HepG2 (cell line): ENCODE measurements at regions not wholly inside any gene's neighbourhood (a gene's known extent, or its start where the extent isn't known, plus 50 kb on each side); places are given as distances from the start of the nearest gene placed in this dataset.

Source experiments
- ATAC-seq: fragments of 200-7000 bp; cut with Tn5 transposase; 3 replicates; pipeline ENCODE4 v1.9.1; 2020; ENCODE audit warnings: mild to moderate bottlenecking, moderate library complexity
- BruUV-seq: library from RNA; stranded (reverse); fragments of 400-500 nt; replicated peaks from 2 replicates; lab custom pipeline; 2021; lab: Mats Ljungman, UMichigan
- CTCF ChIA-PET: fragments of 300-600 bp; formaldehyde crosslinking; extraction: SDS; loops from one replicate; lab custom pipeline; 2021; ENCODE audit warnings: low total read pairs, inconsistent platforms, low intra/inter-chr PET ratio; lab: Yijun Ruan, JAX
- POLR2A ChIA-PET: fragments of 350-600 bp; sonication (Branson Sonifier 250); formaldehyde crosslinking; loops from one replicate; lab custom pipeline; 2020; ENCODE audit warnings: antibody characterized with exemption, inconsistent platforms; lab: Yijun Ruan, JAX
- DNase-seq: peaks from one replicate; pipeline ENCODE4 v3.0.0-alpha.2; 2015; ENCODE audit warnings: low spot score
- FAIRE-seq: peaks from 3 replicates; lab custom pipeline; 2011; peaks lifted over from hg19 to GRCh38; lab: Jason Lieb, UNC
- H2AFZ ChIP-seq: one replicate; pipeline ENCODE4 v1.6.1; 2011; ENCODE audit warnings: low read length, inconsistent platforms
- H3K27ac ChIP-seq: fragments of 300-600 bp; 3 replicates; pipeline ENCODE4 v1.8.0; 2011; ENCODE audit warnings: mixed run types, mild to moderate bottlenecking, mixed read lengths, low read length, inconsistent platforms; ENCODE audit not compliant: insufficient read depth; ENCODE audit errors: extremely low read length
- H3K27me3 ChIP-seq, 2 experiments: fragments of 200-600 bp in 1 of 2; 2 replicates in 1 of 2; 3 replicates in 1 of 2; pipeline versions ENCODE4 v1.6.0 to v1.8.0; 2011; ENCODE audit warnings: low read length in 2 of 2, mild to moderate bottlenecking in 2 of 2, moderate library complexity in 2 of 2, inconsistent platforms in 1 of 2; ENCODE audit not compliant: insufficient read depth in 2 of 2, control insufficient read depth in 1 of 2
- H3K36me3 ChIP-seq, 2 experiments: fragments of 200-600 bp in 1 of 2; replicated peaks in 1 of 2; 2 replicates in 1 of 2; 3 replicates in 1 of 2; pipeline versions ENCODE4 v1.5.1 to v1.8.0; 2011; ENCODE audit warnings: low read length in 2 of 2, inconsistent platforms in 1 of 2; ENCODE audit not compliant: insufficient read depth in 2 of 2, control insufficient read depth in 1 of 2
- H3K4me1 ChIP-seq: 2 replicates; pipeline ENCODE4 v1.5.1; 2012; ENCODE audit warnings: low read length, inconsistent platforms; ENCODE audit not compliant: insufficient read depth
- H3K4me2 ChIP-seq: 2 replicates; pipeline ENCODE4 v1.6.0; 2011; ENCODE audit warnings: low read depth, low read length, inconsistent platforms
- H3K4me3 ChIP-seq, 3 experiments: fragments of 200-600 bp in 1 of 3; sonication (generic), shearing (Covaris generic) in 1 of 3; replicated peaks in 1 of 3; 2 replicates each; pipeline ENCODE4 v1.5.1; 2011 to 2016; ENCODE audit warnings: low read length in 3 of 3, inconsistent platforms in 2 of 3, low read depth in 2 of 3, mild to moderate bottlenecking in 2 of 3, control low read depth in 1 of 3, mixed read lengths in 1 of 3; ENCODE audit not compliant: insufficient read depth in 1 of 3
- H3K79me2 ChIP-seq: one replicate; pipeline ENCODE4 v1.6.1; 2011; ENCODE audit warnings: low read length, inconsistent platforms; ENCODE audit not compliant: insufficient read depth
- H3K9ac ChIP-seq: 2 replicates; pipeline ENCODE4 v1.6.0; 2011; ENCODE audit warnings: mild to moderate bottlenecking, low read depth, low read length, inconsistent platforms; ENCODE audit not compliant: insufficient read depth
- H3K9me3 ChIP-seq: 2 replicates; pipeline ENCODE4 v1.5.1; 2012; ENCODE audit warnings: mild to moderate bottlenecking, low read length
- H4K20me1 ChIP-seq: 2 replicates; pipeline ENCODE4 v1.6.0; 2011; ENCODE audit warnings: inconsistent platforms, mild to moderate bottlenecking, low read length, moderate library complexity; ENCODE audit not compliant: insufficient read depth
- ATF3 ChIP-seq: sonication (generic); formaldehyde crosslinking; IDR thresholded peaks from 2 replicates; pipeline ENCODE4 v1.4.0; 2020; ENCODE audit warnings: missing genetic modification reagents
- CERS6 ChIP-seq: sonication (generic); formaldehyde crosslinking; IDR thresholded peaks from 2 replicates; pipeline ENCODE4 v1.5.0; 2020; ENCODE audit warnings: missing genetic modification reagents
- EP300 ChIP-seq, 3 experiments: sonication (generic) in 1 of 3; formaldehyde crosslinking in 1 of 3; IDR thresholded peaks; 2 replicates each; pipeline versions ENCODE4 v1.5.1 to v1.6.1; 2011 to 2020; ENCODE audit warnings: low read depth in 2 of 3, low read length in 2 of 3, borderline replicate concordance in 1 of 3, improper control_type of control experiment in 1 of 3, mild to moderate bottlenecking in 1 of 3, missing genetic modification reagents in 1 of 3, moderate library complexity in 1 of 3
- FOXP4 ChIP-seq: sonication (generic); formaldehyde crosslinking; IDR thresholded peaks from 2 replicates; pipeline ENCODE4 v1.4.0; 2020; ENCODE audit warnings: missing genetic modification reagents
- MEIS2 ChIP-seq: sonication (generic); formaldehyde crosslinking; IDR thresholded peaks from 2 replicates; pipeline ENCODE4 v1.9.0; 2021; ENCODE audit warnings: mild to moderate bottlenecking, missing genetic modification reagents
- MIXL1 ChIP-seq: IDR thresholded peaks from 2 replicates; pipeline ENCODE4 v1.6.1; 2016
- SPEN ChIP-seq: sonication (generic); formaldehyde crosslinking; IDR thresholded peaks from 2 replicates; pipeline ENCODE4 v1.5.1; 2020; ENCODE audit warnings: low read depth, mild to moderate bottlenecking, missing genetic modification reagents
- YEATS4 ChIP-seq: sonication (generic); formaldehyde crosslinking; IDR thresholded peaks from 2 replicates; pipeline ENCODE4 v1.4.0; 2020; ENCODE audit warnings: missing genetic modification reagents, borderline replicate concordance
- ZNF143 ChIP-seq: sonication (generic); formaldehyde crosslinking; IDR thresholded peaks from 2 replicates; pipeline ENCODE4 v1.4.0; 2020; ENCODE audit warnings: missing genetic modification reagents
- ZNF263 ChIP-seq: sonication (generic); formaldehyde crosslinking; IDR thresholded peaks from 2 replicates; pipeline ENCODE4 v1.4.0; 2020; ENCODE audit warnings: missing genetic modification reagents
- ZNF317 ChIP-seq: sonication (generic); formaldehyde crosslinking; IDR thresholded peaks from 2 replicates; pipeline ENCODE4 v1.5.0; 2020; ENCODE audit warnings: mild to moderate bottlenecking, missing genetic modification reagents
- ZNF605 ChIP-seq: sonication (generic); formaldehyde crosslinking; IDR thresholded peaks from 2 replicates; pipeline ENCODE4 v1.8.0; 2022; ENCODE audit warnings: mild to moderate bottlenecking, missing genetic modification reagents
- WGBS: methylation state at CpG from one replicate; pipeline ENCODE4 v1.1.6; 2017; ENCODE audit warnings: low lambda C conversion rate; 5-methylcytosine and 5-hydroxymethylcytosine counted together
- in situ Hi-C: cut with HindIII; loops from 2 replicates; pipeline ENCODE4 v1.10.0; 2017; ENCODE audit warnings: low pct_unique_long_range_greater_than_20kb; ENCODE audit not compliant: extremely low pct_ligation_motif_present
- intact Hi-C: fragments of 100-400 bp; cut with micrococcal nuclease; formaldehyde crosslinking; loops from one replicate; pipeline ENCODE4 v1.10.0; 2022; ENCODE audit not compliant: unreplicated experiment

- TF ChIP-seq MEIS2 (CRISPR knock-in tag) = no peak
- TF ChIP-seq MIXL1 = no peak; the same call in 1 of the 2 replicates
- TF ChIP-seq ZNF143 (CRISPR knock-in tag) = no peak
- no peak for TF ChIP-seq CERS6
- peak; percentile 74 for TF ChIP-seq ZNF263 (CRISPR knock-in tag)
- no peak for TF ChIP-seq ATF3 (CRISPR knock-in tag)
- no peak for TF ChIP-seq SPEN
- TF ChIP-seq YEATS4 = 0 out of 2 replicates have a peak, but pooled peaks have one; percentile 38
Observed at GRCh38 chr5:6220346-6221088, 157.8 kb downstream of the MED10 start (continued).

GRCh38 chr5:6218517-6218916, 159.8 kb downstream of the MED10 start:
- WGBS = 63% methylated on average over 4 of the region's 6 CpGs
- Histone ChIP-seq H3K4me3 (no peak overlapping the region), H3K36me3 (no peaks in the 10 kb centered on the region), H3K9me3 (no peaks in the 10 kb centered on the region), H3K4me2 (no peak overlapping the region), H2AFZ (no peak overlapping the region), H3K79me2 (no peaks in the 10 kb centered on the region), H3K9ac (no peak overlapping the region), H3K27ac (no peak overlapping the region), H4K20me1 (no peaks in the 10 kb centered on the region), H3K4me1 (peaks cover 23% of the 10 kb centered on the region), H3K27me3 (no peaks in the 10 kb centered on the region; a peak in 1 of 5 replicates)
- no peak for FAIRE-seq
- in situ Hi-C loops = no loop called here
- CTCF ChIA-PET = no interaction called here
- ATAC-seq = no peak
- no TSS peak for BruUV-seq
- TF ChIP-seq FOXP4 (no peak), ZNF605 (CRISPR knock-in tag) (no peak), EP300 (IDR thresholded peaks at IDR 0.05; ENCODE audit: low read depth in 2 of 2, low read length in 2 of 2) (no peak), EP300 (CRISPR knock-in tag; IDR thresholded peaks at IDR 0.05; ENCODE audit: borderline replicate concordance) (no peak), ZNF317 (CRISPR knock-in tag) (peak; percentile 74)
- POLR2A ChIA-PET = no interaction called here
- no peak for DNase-seq
- intact Hi-C loops = no loop called here
